HG03066 (cell line): ENCODE measurements at regions not wholly inside any gene's neighbourhood (a gene's known extent, or its start where the extent isn't known, plus 50 kb on each side); places are given as distances from the start of the nearest gene placed in this dataset.

Experiments used
- ATAC-seq: cut with Tn5 transposase; IDR thresholded peaks from one replicate; pipeline ENCODE4 v1.9.1; 2021; ENCODE audit warnings: low read depth; ENCODE audit not compliant: unreplicated experiment

GRCh38 chr18:60951091-60951490, 382.1 kb upstream of the CDH20 start:
- ATAC-seq: no peak

GRCh38 chr18:60962625-60963024, 370.6 kb upstream of the CDH20 start:
- ATAC-seq: no peak

GRCh38 chr18:60965856-60966255, 367.4 kb upstream of the CDH20 start:
- ATAC-seq: no peak

GRCh38 chr18:60966876-60967275, 366.4 kb upstream of the CDH20 start:
- ATAC-seq: no peak

GRCh38 chr18:60975420-60975819, 357.8 kb upstream of the CDH20 start:
- ATAC-seq: no peak

- no peak for ATAC-seq
Observed at GRCh38 chr18:60976976-60977375, 356.3 kb upstream of the CDH20 start.

- no peak for ATAC-seq
Observed at GRCh38 chr18:60978338-60978737, 354.9 kb upstream of the CDH20 start.

GRCh38 chr18:60980422-60981005, 352.7 kb upstream of the CDH20 start:
- no peak for ATAC-seq

- no peak for ATAC-seq
Observed at GRCh38 chr18:60981682-60982328, 351.4 kb upstream of the CDH20 start.

- ATAC-seq: no peak
Observed at GRCh38 chr18:60982329-60982695, 350.9 kb upstream of the CDH20 start.

- no peak for ATAC-seq
Observed at GRCh38 chr18:60982928-60983327, 350.3 kb upstream of the CDH20 start.

- ATAC-seq: no peak
Observed at GRCh38 chr18:60984510-60984909, 348.7 kb upstream of the CDH20 start.

GRCh38 chr18:60987963-60988362, 345.3 kb upstream of the CDH20 start:
- ATAC-seq: no peak

- ATAC-seq: no peak
Observed at GRCh38 chr18:60996326-60996725, 336.9 kb upstream of the CDH20 start.

GRCh38 chr18:60996822-60997221, 336.4 kb upstream of the CDH20 start:
- no peak for ATAC-seq

- ATAC-seq: no peak
Observed at GRCh38 chr18:61001138-61001537, 332.1 kb upstream of the CDH20 start.

GRCh38 chr18:61006687-61007224, 326.5 kb upstream of the CDH20 start:
- ATAC-seq: no peak

GRCh38 chr18:61019338-61020301, 313.6 kb upstream of the CDH20 start:
- no peak for ATAC-seq

GRCh38 chr18:61025596-61025995, 307.6 kb upstream of the CDH20 start:
- no peak for ATAC-seq

GRCh38 chr18:61031626-61032025, 301.6 kb upstream of the CDH20 start:
- no peak for ATAC-seq

GRCh38 chr18:61034580-61034979, 298.6 kb upstream of the CDH20 start:
- no peak for ATAC-seq
